ENCODE measurements at regions not wholly inside any gene's neighbourhood (a gene's known extent, or its start where the extent isn't known, plus 50 kb on each side); places are given as distances from the start of the nearest gene placed in this dataset.

DNA sequence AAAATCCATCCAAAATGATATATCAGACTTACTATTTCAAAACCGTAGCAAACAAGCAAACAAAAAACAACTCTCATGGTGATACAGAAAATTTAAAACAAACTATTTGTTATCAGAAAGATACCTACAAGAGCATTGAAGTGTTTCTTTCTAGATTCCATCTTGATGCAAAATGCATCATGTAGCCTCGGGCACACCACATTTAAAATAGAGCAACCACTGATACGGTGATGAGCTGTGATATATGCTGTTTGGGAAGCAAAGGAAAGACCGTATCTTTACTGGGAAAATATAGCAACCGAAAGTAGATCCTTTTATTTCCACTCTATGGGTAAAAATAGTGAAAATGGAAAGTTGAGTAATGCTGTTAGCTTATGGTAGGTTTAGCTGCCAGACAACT is 892.0 kb downstream of the GATA3 start:
- DNase-seq, result no peak

DNA sequence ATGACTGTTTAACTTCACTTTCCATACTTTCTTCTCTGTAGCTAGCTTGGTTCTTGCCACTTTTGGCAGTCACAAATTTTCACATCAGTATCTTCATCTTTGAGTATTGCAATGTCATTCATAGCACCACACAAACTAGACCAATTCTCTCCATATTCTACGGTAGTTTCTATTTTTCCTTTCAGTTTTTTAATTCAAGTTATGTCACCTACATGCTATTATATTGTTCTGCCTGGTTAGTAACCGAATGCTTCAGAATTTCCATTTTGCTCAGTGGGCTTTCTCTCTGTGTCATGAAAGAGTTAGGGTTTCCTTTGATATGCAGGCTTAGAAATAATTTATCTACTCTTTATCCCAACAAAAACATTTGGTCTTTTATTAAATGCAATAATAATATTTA is 896.5 kb downstream of the GATA3 start:
- no peak for DNase-seq

DNA sequence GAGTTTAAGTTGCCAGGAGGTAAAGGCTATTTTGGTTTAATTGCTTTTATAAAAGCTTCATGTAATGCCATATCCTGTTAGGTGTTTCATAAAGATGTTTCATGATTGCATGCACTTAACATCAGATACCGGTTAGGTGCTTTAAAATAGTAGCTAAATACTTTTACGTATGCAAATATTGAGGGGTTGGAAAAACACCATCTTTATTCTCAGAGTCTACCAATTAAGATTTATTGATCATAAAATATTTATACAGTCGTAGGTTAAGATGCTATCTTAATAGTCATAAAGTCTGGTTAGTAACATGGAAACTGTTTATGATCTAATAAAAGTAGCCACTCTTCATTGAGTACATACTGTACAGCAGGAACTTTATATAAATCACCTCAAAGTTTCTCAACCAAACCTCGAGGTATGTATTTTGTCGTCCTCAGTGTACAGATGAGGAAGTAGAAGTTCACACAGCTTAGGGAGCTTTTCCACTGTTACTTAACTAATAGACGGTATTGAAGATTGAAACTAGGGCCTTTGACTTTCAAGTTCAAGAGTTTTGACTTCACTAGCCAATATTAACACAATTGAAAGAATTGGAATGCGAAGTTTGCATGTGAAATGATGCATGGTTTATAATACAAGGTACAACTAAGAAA is 897.1 kb downstream of the GATA3 start:
- no peak for DNase-seq

DNA sequence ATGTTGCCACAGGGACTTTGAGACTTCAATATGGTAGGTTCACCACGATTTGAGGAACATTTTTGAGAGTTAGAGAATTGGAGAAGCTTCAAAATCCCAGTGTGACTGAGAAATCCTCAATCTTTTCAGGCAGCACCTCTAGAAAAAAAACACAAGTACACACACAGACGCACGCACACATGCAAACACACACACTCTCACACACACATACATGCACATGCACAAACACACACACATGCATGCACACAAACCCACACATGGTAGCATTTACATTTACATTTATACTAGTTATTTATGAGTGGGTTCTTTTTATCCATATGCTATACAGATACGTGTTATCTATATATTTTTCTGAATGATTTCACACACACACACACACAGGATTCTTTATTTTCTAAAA is 901.9 kb downstream of the GATA3 start:
- DNase-seq, result no peak

DNA sequence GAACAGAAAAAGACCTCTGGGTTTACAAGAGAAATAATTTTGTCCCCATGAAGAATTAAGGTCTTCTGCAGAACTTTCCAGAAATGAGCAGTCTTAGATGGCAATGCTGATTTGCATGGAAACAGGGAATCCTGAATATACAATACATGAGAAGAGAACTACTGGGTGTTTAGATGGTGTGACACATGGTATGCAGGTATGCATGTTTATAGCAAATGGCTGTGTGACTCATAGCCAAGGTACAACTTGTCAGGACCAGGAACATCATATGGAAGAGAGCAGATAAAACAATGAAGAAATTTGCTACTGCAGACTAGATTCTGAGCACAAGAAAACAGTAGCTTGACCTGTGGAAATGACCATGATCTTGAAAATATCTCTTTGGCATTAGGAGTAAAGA is 907.8 kb downstream of the GATA3 start:
- no peak for DNase-seq

DNA sequence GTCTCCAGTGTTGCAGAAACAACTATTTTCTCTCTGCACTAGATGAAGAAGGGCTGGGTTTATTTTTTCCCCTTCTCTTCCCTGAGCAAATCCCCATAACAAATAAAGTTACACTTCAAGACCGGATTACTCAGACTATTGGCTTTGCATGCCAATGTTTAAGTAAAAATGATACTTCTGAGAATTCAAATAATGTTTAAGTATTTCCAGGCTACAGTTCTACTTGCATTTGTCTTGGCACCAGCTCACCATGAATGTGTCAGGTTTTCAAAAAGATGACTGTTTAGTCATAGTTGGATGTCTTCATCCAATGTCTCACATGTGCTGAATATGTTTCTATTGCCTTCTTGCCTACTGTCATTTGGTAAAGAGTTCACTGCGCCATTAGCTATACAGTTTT is 912.6 kb downstream of the GATA3 start:
- DNase-seq, result no peak

DNA sequence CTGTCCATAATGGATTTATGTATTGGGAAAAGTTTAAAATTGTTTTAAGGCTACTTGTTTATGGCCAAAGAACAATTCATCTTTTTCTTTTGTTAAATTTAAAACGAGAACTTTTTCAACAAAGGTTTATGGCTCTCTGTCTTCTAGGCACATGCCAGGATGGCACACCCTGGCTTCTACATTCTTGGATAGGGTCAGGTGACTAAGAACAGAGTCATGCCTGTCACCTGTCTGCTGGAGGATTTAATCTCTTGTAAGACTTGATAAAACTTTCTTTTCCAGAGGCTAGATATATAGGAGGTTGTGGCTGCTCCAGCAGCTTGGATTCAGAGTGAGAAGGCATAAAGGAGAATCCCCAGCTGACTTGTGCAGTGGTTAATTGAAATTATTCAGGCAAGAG is 915.4 kb downstream of the GATA3 start:
- DNase-seq, result no peak

DNA sequence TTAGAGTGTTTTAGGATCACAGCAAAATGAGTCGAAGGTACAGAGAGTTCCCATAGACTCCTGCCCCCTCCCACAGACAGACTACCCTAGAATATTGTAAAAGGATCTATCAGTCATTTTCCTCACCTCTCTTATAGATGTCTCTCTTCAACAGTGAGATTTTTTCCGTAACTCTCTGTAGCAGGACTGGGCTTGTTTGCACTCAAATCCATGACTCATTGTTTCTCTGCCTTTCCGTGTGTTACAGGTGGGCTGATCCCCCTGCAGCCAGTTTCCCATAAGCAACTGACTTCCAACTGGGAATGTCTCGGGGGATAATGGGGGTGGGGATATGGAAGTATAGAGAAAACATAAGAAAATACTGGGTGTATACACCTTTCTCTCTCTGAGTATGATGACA is 921.0 kb downstream of the GATA3 start:
- no peak for DNase-seq

DNA sequence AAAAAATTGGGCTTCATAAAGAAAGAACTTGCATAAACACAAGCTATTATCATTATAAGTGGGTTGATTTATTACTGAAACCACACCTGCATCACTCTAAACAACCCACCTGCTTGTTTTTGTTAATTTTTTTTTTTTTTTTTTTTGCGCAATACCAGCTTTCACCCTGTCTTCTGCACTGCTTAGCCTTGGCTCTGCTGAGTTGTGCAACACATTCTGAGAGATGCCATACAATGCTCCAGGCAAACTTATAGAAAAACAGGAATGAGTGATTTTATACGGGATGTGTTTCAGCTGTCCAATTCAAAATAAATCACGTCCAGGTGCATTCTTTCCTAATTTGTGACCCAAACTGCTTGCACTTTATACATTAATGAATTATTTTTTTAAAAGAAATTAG is 923.6 kb downstream of the GATA3 start:
- no peak for DNase-seq

DNA sequence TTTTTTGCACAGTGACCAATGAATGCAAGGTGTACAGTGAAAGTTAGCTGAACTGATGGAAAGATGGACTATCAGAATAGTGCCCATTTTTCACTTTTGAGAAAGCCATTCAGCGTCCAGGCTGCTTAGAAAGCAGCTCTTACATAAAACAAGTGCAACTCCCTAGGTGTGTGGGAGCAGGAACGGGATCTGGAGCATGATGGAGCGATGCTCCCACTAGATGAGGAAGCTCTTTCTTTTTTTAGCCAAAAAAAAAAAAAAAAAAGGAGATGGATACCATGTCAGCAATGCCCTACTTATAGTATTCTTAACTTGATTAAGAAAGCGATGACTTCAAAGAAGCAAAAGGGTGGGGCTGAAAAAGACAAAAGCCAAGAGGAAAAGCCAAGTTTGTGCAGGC is 925.5 kb downstream of the GATA3 start:
- no peak for DNase-seq

DNA sequence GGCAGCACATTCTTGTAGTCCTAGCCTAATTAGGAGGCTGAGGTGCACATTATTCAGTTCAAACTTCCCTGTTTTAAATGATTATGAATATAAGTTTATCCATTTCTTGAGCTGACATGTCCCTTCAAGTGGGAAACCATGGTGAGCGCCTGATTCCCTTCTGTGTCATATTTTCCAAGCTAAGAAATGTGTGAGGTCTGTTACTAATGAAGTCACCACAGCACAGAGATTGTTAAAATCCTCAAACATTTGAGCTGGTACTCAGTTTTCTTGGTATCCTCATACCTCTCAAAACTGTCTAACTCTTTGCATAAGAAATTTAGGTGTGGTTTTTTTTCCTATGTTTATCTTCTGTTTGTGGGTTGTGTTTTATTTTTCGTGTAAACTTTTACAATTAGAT is 926.8 kb downstream of the GATA3 start:
- DNase-seq, result no peak

DNA sequence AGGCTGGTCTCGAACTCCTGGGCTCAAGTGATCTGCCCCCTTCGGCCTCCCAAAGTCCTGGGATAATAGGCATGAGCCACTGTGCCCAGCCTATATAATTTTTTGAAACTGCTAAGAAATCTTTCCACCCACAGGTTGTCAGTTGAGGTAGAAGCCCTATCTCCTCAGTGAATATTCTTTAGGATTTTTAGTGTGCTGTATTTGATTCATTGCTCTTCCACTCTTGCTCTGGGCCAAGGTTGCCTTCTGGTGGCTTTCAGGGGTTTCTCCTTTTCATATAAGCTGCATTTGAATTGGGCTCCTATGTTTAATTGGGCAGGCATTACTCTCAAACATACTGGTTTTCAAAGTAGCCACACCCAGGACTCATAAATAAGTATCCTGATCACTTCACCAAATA is 931.2 kb downstream of the GATA3 start:
- DNase-seq, result no peak

DNA sequence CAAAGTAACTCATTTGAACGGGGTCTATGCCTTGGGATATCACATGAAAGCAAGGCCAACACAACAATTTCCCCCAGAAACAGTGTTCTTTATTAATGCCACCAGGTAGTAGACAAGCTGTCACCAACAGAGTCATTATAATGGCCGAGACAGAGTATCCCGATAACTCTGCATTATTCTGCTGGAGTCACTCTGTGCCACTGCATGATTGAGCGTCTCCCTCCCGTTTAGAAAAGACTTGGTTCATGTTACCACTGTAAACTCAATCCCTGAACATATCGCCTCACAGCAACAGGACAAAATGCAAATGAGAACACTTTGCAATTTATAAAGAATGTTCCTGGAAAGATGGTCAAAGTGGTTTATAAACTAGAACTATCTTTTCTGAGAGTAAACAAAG is 932.5 kb downstream of the GATA3 start:
- no peak for DNase-seq

DNA sequence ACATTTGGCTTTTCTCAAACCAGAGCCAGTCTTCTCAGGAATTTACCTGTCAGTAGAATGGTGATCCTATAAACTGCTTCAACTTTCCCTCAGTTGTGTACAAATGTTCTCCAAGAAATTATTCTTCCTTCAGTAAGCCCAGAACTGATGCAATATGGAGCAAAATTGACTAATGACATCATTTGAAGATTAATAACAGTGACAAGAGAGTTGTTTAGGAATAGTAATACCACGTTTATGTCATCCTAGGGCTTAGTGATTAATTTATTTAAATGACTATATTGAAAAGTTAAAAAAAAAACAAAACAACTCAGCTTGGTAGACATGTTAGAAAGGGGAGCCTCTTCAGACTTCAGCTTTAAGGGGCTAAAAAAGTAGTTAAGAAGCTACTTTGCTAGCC is 933.2 kb downstream of the GATA3 start:
- DNase-seq, result no peak

DNA sequence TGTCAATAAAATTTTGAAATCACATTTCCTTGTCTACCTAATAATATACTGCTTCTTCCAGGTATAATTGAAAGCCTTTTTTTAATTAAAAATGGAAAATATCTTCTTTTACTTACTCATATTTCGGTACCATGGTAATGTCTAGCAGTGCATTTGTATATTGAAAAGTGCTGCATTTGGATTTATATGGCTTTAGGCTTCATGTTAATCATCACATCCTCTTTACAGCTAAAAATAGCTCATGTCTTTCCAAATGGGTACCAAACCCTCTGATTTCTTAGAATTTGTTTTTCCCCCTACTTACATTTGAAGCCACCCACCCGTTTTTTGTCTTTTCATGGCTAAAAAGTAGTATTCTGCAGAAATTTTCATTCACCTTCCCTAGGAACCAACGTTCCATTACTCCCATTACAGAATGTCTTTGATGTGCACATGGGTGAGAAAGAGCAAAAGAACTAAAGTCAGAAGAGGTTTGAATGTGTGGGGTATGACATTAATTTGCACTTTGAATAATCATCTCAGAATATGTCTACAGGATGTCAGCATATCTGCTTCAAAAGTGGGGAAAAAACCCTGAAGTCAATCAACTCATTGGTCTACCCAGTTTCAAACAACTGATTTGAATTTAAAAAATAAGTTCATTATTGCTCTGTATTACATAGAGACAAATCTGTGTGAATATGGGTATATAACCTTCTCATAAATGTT is 935.9 kb downstream of the GATA3 start:
- DNase-seq, result no peak

DNA sequence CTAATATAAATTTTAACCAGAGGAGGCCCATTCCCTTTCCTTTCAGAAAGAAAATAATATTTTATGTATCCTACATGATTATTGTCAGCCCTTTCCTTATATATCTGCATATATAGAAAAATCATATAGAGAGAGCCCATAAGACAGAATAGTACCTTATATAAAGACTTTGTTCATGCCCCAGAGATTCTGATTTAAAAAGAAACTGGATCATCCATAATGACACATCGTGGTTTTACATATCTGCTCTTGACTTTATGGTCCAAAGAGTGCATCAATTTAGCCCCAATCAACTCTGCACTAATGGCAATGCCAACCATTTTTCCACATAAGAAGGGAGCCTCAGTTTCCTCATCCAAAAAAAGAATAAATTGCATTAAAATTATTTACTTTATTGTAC is 937.5 kb downstream of the GATA3 start:
- no peak for DNase-seq

DNA sequence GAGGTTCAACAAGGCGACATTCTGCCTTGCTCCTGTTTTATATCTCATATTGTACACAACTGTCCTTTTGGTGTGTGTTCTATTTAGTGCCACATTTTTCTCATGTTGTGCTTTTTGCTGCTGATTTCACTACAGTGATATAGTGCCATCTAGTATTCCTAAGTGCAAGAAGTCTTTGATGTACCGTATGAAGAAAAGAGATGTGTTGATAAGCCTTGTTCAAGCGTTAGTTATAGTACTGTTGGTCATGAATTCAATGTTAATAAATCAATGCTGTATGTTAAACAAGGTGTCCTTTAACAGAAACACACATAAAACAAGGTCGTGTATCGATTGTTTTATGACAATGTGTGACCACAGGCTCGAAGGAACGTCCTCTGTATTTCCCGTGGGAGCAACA is 939.4 kb downstream of the GATA3 start:
- no peak for DNase-seq

DNA sequence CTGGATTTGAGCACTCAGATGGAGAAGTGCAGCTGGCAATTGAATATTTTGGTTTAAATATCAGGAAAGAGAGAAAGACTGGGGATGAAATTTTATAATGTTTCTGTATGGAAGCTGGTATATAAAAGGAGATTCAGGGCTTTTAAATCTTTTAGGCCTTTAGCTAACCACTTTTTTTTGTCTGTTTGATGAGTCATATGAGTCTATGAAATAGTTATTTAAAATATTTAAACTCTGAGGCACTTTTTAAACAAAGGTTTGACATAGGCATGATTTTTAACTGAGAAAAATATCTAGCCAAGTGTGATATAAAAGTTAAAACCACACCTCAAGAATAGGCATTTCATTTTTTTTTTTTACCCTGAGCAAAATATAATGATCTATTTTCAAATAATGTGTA is 944.3 kb downstream of the GATA3 start:
- DNase-seq, result no peak

DNA sequence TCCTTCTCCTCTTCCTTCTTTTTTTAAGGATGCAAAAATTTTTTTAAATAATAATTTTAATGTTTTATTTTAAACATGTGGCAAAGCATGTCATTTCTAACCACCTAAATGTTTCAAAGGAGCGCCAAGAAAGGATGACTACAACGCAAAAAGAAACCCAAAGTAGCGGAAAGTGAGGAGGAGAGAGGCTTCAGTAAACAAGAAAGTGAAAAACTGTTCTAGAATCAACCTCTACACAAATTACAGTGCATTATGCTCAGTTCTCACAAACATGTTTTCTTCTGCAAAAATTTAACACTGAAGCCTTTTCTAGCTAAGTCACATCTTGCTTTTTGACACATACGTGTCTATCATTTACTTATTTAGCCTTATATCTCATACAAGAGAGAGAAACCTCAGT is 948.6 kb downstream of the GATA3 start:
- no peak for DNase-seq

DNA sequence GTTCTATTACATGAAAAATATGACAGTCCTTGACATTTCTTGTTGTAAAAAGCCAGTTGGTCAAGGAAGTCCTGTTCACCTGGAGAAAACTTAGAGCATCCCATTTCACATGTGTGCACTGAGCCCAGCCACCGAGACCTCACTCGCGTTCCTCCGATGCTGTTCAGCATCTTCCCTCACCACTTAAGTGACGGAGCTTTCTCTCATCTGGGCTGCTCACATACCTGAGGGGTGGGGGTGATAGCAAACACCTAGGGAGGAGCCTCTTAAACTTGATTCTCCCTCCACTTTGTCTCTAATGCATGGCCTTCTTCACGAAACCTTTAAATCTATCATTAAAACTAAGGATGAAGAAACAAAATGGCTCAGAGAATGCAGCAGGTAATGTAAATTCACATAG is 950.2 kb downstream of the GATA3 start:
- DNase-seq, result no peak

DNA sequence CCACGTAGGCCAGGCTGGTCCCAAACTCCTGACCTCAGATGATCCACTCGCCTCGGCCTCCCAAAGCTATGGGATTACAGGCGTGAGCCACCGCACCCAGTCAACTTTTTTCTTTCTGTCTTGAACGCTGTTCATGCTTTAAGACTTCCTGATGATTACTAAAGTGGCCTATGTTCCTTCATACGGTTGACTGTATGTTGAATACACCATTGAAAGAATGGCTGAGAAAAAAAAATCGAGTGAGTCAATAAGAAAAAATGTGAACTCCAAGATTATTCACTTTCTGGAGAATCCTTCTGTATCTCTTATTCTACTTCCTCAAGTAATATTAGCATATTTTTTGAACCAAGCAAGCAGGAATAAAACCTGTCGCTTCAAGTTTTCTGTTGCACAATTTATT is 955.0 kb downstream of the GATA3 start:
- no peak for DNase-seq

DNA sequence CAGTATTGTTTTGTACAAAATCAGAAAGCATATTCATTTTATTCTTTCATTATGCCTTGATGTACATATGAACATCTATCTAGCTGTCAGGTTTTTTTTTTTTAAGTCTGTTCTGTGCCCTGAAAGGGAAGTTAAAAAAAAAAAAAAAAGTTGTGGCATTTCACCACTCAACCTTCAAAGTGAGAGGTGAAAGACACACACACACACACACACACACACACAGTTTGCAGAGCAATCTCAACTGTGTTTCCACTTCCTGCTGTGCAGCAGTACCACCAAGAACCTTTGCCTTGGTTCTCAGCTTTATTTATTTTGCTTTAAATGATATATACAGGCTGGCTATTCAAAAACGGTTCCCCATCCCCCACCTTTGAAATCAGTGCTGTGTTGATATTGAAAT is 955.6 kb downstream of the GATA3 start:
- DNase-seq, result no peak

DNA sequence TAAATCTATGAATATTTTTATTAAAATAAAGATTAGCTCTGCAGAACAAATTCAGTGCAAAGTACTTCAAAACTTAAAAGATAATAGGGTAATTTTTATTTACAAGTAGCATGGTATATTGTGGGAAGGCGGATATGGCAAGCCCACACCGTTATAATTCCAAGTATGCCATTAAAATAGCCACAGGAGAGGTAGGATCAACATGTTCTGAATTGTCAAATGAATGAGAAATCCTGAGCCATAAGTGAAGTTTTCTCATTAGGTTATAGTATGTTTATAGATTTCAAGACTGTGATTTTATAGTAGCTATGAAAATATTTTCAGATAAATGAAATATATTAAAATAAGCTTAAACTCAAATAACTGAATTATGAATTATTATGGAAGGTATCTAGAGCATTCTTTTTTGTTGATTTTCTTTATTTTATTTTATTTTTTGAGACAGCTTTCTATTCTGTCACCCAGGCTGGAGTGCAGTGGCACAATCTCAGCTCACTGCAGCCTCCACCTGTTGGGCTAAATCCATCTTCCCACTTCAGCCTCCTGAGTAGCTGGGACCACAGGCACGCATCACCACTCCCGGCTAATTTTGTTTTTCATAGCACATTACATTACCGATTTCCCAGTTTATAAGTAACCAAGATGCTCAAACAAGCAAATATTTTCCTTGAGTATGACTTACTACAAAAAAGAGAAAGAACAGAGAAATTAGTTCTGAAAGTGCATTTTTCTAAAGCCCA is 956.6 kb downstream of the GATA3 start:
- no peak for DNase-seq

DNA sequence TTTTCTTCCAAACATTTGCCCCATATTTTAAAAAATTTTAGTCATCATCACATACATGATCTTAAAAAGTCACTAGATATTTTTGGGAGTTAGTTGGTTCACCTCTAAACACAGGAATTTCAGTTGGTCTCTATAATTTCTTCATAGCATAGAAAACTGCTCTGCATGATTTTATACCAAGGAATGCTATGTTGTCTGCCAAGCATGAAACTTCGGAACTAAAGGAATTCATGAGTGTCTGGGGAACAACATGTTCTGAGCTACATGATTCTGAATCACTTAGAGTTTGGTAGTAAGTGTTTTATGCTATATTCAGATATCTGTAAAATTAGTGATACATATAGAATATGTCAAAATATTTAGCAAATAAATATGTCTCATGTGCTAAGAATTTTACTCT is 957.8 kb downstream of the GATA3 start:
- no peak for DNase-seq

DNA sequence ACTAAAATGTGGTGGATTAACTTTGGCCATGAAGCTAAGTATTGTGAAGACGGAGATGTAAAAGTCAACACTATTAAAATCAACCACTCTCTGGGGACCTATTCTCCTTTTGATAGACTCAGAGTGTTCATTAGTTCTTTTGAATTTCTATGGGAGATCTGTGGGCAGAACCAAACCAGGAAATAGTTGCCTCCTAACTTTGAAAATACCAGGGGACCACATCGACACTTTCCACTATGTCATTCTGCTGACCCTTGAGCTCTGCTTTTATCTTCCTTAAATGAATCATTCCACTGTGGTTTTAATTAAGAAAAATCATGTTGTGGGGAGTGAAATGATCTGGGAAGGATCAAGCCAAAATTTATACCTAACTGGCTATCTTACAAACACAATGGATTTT is 960.5 kb downstream of the GATA3 start:
- DNase-seq, result no peak
